ENCODE measurements at regions not wholly inside any gene's neighbourhood (a gene's known extent, or its start where the extent isn't known, plus 50 kb on each side); places are given as distances from the start of the nearest gene placed in this dataset.

DNA sequence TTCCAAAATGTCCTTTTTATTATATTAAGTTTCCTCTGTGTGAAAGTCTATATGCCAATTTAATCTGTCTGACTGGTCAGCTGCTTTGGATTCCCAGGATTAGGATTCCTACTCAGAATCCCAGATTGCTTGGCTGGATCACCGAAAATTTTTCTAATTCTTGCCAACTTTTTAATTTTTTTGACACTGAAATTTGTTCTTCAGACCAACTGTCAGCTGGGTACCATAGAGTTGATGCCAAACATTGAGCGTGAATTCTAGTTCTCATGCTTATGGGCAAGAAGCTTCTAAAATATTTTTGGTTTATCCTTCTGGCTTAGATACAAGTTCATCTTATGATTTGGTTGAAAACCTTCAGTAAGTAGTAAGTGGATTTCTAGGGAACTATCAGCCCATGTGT lies 1611.4 kb upstream of the FLRT2 start:
- TF ChIP-seq POLR2AphosphoS5 (IDR thresholded peaks at IDR 0.05): no peak
- no peak for TF ChIP-seq POLR2A (IDR thresholded peaks at IDR 0.05)
